Fibroblast of peridontal ligament (primary cell): ENCODE measurements at regions not wholly inside any gene's neighbourhood (a gene's known extent, or its start where the extent isn't known, plus 50 kb on each side); places are given as distances from the start of the nearest gene placed in this dataset.
A peak's percentile ranks its signal among the peaks of the same experiment; 100 is the strongest.

Source experiments
- DNase-seq: peaks from one replicate; pipeline ENCODE4 v3.0.0-alpha.2; 2010; ENCODE audit errors: extremely low read depth

GRCh38 chr11:70703141-70704064, 305.1 kb downstream of the CTTN start:
- no peak for DNase-seq

GRCh38 chr11:70705097-70705496, 306.8 kb downstream of the CTTN start:
- DNase-seq, result no peak

GRCh38 chr11:70705930-70706329, 307.6 kb downstream of the CTTN start:
- DNase-seq, result no peak

GRCh38 chr11:70707821-70708220, 309.5 kb downstream of the CTTN start:
- DNase-seq, result no peak

GRCh38 chr11:70709596-70709995, 311.3 kb downstream of the CTTN start:
- no peak for DNase-seq

- no peak for DNase-seq
These were observed 311.9 kb downstream of the CTTN start for GRCh38 chr11:70710192-70710591.

GRCh38 chr11:70710601-70711000, 312.3 kb downstream of the CTTN start:
- DNase-seq, result no peak

GRCh38 chr11:70711095-70711910, 313.0 kb downstream of the CTTN start:
- DNase-seq, result no peak

GRCh38 chr11:70711911-70712185, 313.5 kb downstream of the CTTN start:
- no peak for DNase-seq

GRCh38 chr11:70712471-70712870, 314.1 kb downstream of the CTTN start:
- no peak for DNase-seq

GRCh38 chr11:70713086-70713835, 314.9 kb downstream of the CTTN start:
- no peak for DNase-seq

GRCh38 chr11:70713988-70714665, 315.8 kb downstream of the CTTN start:
- no peak for DNase-seq

GRCh38 chr11:70715166-70715951, 317.0 kb downstream of the CTTN start:
- DNase-seq, result no peak

GRCh38 chr11:70716216-70716615, 317.9 kb downstream of the CTTN start:
- DNase-seq, result no peak

- peak; percentile 84 for DNase-seq
These were observed 318.9 kb downstream of the CTTN start for GRCh38 chr11:70716986-70717775.

GRCh38 chr11:70717936-70718595, 319.7 kb downstream of the CTTN start:
- DNase-seq, result peak; percentile 38

GRCh38 chr11:70719516-70719915, 321.2 kb downstream of the CTTN start:
- DNase-seq, result no peak

- DNase-seq, result no peak
These were observed 322.0 kb downstream of the CTTN start for GRCh38 chr11:70720281-70720680.

- DNase-seq, result no peak
These were observed 322.7 kb downstream of the CTTN start for GRCh38 chr11:70721006-70721405.

GRCh38 chr11:70725278-70725677, 326.9 kb downstream of the CTTN start:
- no peak for DNase-seq
